ENCODE measurements at regions not wholly inside any gene's neighbourhood (a gene's known extent, or its start where the extent isn't known, plus 50 kb on each side); places are given as distances from the start of the nearest gene placed in this dataset.
A peak's percentile ranks its signal among the peaks of the same experiment; 100 is the strongest.
"Not testable (repeated sequence)": the region's sequence is repeated elsewhere in the genome, so short reads cannot be mapped to it uniquely, and the experiment has no call there.

- no peaks in the 10 kb centered on the region for H3K27me3 Mint-ChIP-seq
- H3K4me3 Mint-ChIP-seq, result no peak overlapping the region
- H3K9me3 Mint-ChIP-seq, result no peaks in the 10 kb centered on the region
- no peak for DNase-seq (ENCODE audit: extremely low spot score, unreplicated experiment)
- no peak for TF ChIP-seq CTCF (conservative IDR thresholded peaks at IDR 0.05)
- no peak overlapping the region for H3K27ac Mint-ChIP-seq
- no peaks in the 10 kb centered on the region for H3K36me3 Mint-ChIP-seq
- peaks cover 17% of the 10 kb centered on the region for H3K4me1 Mint-ChIP-seq (ENCODE audit: unreplicated experiment)
Observed at GRCh38 chr5:147095740-147096139, 139.1 kb upstream of the STK32A start.

- no peaks in the 10 kb centered on the region for H3K9me3 Mint-ChIP-seq
- DNase-seq (ENCODE audit: extremely low spot score, unreplicated experiment), result no peak
- peak; percentile 81 for TF ChIP-seq CTCF (conservative IDR thresholded peaks at IDR 0.05)
- H3K4me3 Mint-ChIP-seq, result peak overlapping the region; percentile 3
- H3K36me3 Mint-ChIP-seq, result no peaks in the 10 kb centered on the region
- peaks cover 21% of the 10 kb centered on the region for H3K4me1 Mint-ChIP-seq (ENCODE audit: unreplicated experiment)
- H3K27me3 Mint-ChIP-seq, result no peaks in the 10 kb centered on the region
- no peak overlapping the region for H3K27ac Mint-ChIP-seq
Observed at GRCh38 chr5:147098233-147098790, 136.5 kb upstream of the STK32A start.

- TF ChIP-seq CTCF (conservative IDR thresholded peaks at IDR 0.05), result no peak
- no peak overlapping the region for H3K27ac Mint-ChIP-seq
- peaks cover 21% of the 10 kb centered on the region for H3K4me1 Mint-ChIP-seq (ENCODE audit: unreplicated experiment)
- H3K36me3 Mint-ChIP-seq, result no peaks in the 10 kb centered on the region
- H3K27me3 Mint-ChIP-seq, result no peaks in the 10 kb centered on the region
- H3K9me3 Mint-ChIP-seq, result no peaks in the 10 kb centered on the region
- no peak for DNase-seq (ENCODE audit: extremely low spot score, unreplicated experiment)
- H3K4me3 Mint-ChIP-seq, result no peak overlapping the region
Observed at GRCh38 chr5:147101659-147102369, 133.0 kb upstream of the STK32A start.

GRCh38 chr5:147112899-147113298, 121.9 kb upstream of the STK32A start:
- Mint-ChIP-seq H3K4me1 (ENCODE audit: unreplicated experiment) (no peaks in the 10 kb centered on the region), H3K9me3 (peaks cover 22% of the 10 kb centered on the region), H3K36me3 (no peaks in the 10 kb centered on the region), H3K27me3 (no peaks in the 10 kb centered on the region), H3K27ac (no peak overlapping the region), H3K4me3 (no peak overlapping the region)
- no peak for TF ChIP-seq CTCF (conservative IDR thresholded peaks at IDR 0.05)
- no peak for DNase-seq (ENCODE audit: extremely low spot score, unreplicated experiment)

- TF ChIP-seq CTCF (conservative IDR thresholded peaks at IDR 0.05), result no peak
- H3K4me1 Mint-ChIP-seq (ENCODE audit: unreplicated experiment), result no peaks in the 10 kb centered on the region
- H3K36me3 Mint-ChIP-seq, result no peaks in the 10 kb centered on the region
- DNase-seq (ENCODE audit: extremely low spot score, unreplicated experiment), result no peak
- no peak overlapping the region for H3K4me3 Mint-ChIP-seq
- H3K9me3 Mint-ChIP-seq, result peaks cover 26% of the 10 kb centered on the region
- no peak overlapping the region for H3K27ac Mint-ChIP-seq
- H3K27me3 Mint-ChIP-seq, result no peaks in the 10 kb centered on the region
Observed at GRCh38 chr5:147113967-147114366, 120.9 kb upstream of the STK32A start.

GRCh38 chr5:147139759-147140158, 95.1 kb upstream of the STK32A start:
- DNase-seq (ENCODE audit: extremely low spot score, unreplicated experiment); H3K27me3 Mint-ChIP-seq; H3K9me3 Mint-ChIP-seq; H3K4me1 Mint-ChIP-seq (ENCODE audit: unreplicated experiment); H3K36me3 Mint-ChIP-seq; H3K4me3 Mint-ChIP-seq; H3K27ac Mint-ChIP-seq: not testable (repeated sequence)

Data from type B pancreatic cell (in vitro differentiated cells).